ENCODE measurements at regions not wholly inside any gene's neighbourhood (a gene's known extent, or its start where the extent isn't known, plus 50 kb on each side); places are given as distances from the start of the nearest gene placed in this dataset.
"Not testable (repeated sequence)": the region's sequence is repeated elsewhere in the genome, so short reads cannot be mapped to it uniquely, and the experiment has no call there.

DNA sequence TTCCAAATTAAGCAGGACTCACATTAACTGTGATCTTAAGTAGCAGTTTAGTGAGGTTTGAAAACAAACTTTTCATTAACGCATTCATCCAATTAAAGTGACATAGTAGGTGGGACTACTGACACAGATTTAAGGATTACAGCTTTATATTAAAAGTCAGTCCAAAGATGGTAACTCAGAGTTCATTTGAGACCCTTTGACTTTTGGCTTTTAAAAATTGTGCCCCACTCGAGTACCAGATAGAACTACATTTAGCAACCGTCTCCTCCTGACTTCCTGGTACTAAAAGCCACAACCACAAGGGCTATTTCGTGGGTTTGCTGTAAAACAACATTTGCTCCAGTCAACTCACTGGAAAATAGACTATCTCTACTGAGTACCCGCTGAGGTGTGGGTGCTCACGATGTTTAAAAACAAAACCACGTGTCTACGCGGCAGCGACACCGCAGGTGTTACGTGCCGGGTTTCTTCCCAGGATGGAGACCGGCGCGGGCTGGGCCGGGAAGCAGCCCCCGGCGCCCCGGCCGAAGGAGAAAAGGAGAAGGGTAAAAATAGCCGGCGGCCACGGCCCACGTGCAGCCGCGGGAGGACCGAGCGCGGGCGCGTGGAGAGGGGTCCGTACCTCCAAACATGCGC lies 120.6 kb downstream of the PRR15 start:
- not testable (repeated sequence) for TF ChIP-seq POLR2A (IDR thresholded peaks at IDR 0.05)
- TF ChIP-seq, protein P1, sequence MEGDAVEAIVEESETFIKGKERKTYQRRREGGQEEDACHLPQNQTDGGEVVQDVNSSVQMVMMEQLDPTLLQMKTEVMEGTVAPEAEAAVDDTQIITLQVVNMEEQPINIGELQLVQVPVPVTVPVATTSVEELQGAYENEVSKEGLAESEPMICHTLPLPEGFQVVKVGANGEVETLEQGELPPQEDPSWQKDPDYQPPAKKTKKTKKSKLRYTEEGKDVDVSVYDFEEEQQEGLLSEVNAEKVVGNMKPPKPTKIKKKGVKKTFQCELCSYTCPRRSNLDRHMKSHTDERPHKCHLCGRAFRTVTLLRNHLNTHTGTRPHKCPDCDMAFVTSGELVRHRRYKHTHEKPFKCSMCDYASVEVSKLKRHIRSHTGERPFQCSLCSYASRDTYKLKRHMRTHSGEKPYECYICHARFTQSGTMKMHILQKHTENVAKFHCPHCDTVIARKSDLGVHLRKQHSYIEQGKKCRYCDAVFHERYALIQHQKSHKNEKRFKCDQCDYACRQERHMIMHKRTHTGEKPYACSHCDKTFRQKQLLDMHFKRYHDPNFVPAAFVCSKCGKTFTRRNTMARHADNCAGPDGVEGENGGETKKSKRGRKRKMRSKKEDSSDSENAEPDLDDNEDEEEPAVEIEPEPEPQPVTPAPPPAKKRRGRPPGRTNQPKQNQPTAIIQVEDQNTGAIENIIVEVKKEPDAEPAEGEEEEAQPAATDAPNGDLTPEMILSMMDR (IDR thresholded peaks at IDR 0.05): peak in 1 of 6 experiments; percentile 4

Data from Peyer's patch (tissue), 4 donors.